HUES6 (cell line): ENCODE measurements at regions not wholly inside any gene's neighbourhood (a gene's known extent, or its start where the extent isn't known, plus 50 kb on each side); places are given as distances from the start of the nearest gene placed in this dataset.

Experiments
- H3K27ac ChIP-seq: 2 replicates; pipeline ENCODE4 v1.7.0; 2013; ENCODE audit warnings: low read depth, mild to moderate bottlenecking, low read length, inconsistent platforms
- H3K27me3 ChIP-seq: 2 replicates; pipeline ENCODE4 v1.6.1; 2013; ENCODE audit warnings: low read length; ENCODE audit not compliant: control insufficient read depth, insufficient read depth
- H3K36me3 ChIP-seq: 2 replicates; pipeline ENCODE4 v1.6.1; 2013; ENCODE audit warnings: low read length; ENCODE audit not compliant: control insufficient read depth, insufficient read depth
- H3K4me1 ChIP-seq: 2 replicates; pipeline ENCODE4 v1.6.1; 2013; ENCODE audit warnings: low read length; ENCODE audit not compliant: control insufficient read depth, insufficient read depth
- H3K4me3 ChIP-seq: 2 replicates; pipeline ENCODE4 v1.5.1; 2013; ENCODE audit warnings: low read depth, low read length
- H3K9ac ChIP-seq: one replicate; pipeline ENCODE4 v1.6.1; 2013; ENCODE audit warnings: mild to moderate bottlenecking, low read length
- H3K9me3 ChIP-seq: 2 replicates; pipeline ENCODE4 v1.6.1; 2013; ENCODE audit warnings: low read depth, low read length; ENCODE audit not compliant: control insufficient read depth, insufficient read depth

DNA sequence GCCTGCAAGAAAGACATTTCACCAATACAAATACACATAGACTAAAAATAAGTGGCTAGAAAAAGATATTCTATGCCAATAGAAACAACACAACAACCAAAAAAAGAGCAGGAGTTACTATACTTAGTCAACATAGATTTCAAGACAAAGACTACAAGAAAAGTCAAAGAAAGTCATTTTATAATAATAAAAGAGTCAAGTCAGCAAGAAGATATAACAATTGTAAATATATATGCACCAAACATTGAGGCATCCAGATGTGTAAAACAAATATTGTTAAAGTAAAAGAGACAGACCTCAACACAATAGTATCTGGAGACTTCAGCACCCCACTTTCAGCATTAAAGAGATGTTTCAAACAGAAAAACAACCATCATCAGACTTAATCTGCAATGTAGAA, 104.6 kb downstream of the AMY1C start:
- H3K4me3 ChIP-seq, result no peak overlapping the region
- H3K36me3 ChIP-seq, result no peaks in the 10 kb centered on the region
- no peaks in the 10 kb centered on the region for H3K27me3 ChIP-seq
- no peak overlapping the region for H3K27ac ChIP-seq
- H3K4me1 ChIP-seq, result no peaks in the 10 kb centered on the region
- H3K9me3 ChIP-seq, result no peaks in the 10 kb centered on the region
- no peak overlapping the region for H3K9ac ChIP-seq

DNA sequence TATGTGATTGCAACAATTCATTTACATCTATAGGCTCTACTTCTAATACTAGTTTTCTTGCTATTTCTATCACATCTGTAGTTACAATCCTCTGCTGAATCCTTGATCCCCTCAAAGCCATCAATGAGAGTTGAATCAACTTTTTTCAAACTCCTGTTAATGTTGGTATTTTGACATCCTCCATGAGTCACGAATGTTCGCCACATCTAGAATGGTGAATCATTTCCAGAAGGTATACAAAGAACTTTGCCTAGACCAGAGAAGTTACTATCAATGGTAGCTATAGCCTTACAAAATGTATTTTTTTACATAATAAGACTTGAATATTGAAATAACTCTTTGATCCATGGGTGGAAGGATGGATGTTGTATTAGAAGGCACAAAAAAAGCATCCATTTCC, 110.0 kb downstream of the AMY1C start:
- H3K36me3 ChIP-seq, result no peaks in the 10 kb centered on the region
- H3K4me3 ChIP-seq, result no peak overlapping the region
- H3K27me3 ChIP-seq, result no peaks in the 10 kb centered on the region
- H3K27ac ChIP-seq, result no peak overlapping the region
- peaks cover 2% of the 10 kb centered on the region; the same call in 1 of the 2 replicates for H3K9me3 ChIP-seq
- no peak overlapping the region for H3K9ac ChIP-seq
- no peaks in the 10 kb centered on the region for H3K4me1 ChIP-seq

DNA sequence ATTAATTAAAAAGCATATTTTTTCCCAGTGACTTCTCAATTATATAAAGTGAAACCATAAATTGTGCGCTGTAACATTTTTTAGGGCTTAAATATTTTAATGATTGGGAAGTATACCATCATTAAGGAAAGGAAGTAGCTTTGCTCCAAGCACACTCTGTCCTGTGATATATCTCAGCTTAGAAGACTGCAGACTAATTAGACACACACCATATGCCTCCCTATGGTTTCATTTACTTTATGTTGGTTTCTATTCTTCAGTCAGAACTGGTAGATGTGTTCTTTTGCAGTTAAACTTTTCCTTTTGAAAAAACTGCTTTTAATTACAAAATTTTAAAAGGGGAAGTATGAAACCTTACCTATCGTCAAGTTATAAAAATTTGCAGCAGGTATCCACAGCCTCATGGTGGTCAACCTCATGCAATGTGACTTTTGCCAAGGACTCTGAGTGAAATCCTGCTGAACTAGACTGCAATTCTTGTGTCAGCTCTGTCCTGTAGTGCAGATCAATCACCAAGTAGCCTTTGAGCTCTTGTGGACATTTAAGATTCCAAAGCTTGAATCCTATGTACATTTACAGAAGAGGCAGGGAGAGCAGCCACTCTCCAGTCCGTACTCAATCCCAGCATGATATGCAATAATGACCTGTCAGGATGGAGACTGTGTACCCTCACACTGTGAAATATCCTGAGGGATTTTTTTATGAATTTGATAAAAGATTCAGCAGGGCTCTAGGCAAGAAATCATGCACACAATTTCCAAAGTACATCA, 149.1 kb downstream of the AMY1C start:
- Histone ChIP-seq H3K36me3 (no peaks in the 10 kb centered on the region), H3K4me3 (no peak overlapping the region), H3K4me1 (no peaks in the 10 kb centered on the region), H3K9me3 (no peaks in the 10 kb centered on the region), H3K27me3 (no peaks in the 10 kb centered on the region), H3K27ac (no peak overlapping the region), H3K9ac (no peak overlapping the region)

DNA sequence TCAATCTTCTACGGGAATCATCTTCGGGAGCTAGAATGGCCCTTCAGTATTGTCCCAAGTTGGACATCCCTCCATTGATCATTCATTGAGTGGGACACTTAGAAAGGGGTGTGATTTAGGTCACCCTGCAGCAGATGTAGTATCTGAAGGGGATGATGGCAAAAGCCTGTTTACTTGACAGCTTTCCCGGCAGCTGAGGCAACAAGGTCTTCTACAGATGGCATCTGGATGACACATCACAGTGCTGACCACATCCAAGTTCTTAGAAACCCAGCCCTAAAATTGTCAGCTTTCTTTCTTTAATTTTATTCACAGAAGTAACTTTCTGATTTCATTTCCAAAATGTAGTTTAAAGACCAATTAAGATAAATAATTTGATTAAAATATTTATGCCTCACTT, 150.3 kb downstream of the AMY1C start:
- no peaks in the 10 kb centered on the region for H3K9me3 ChIP-seq
- no peaks in the 10 kb centered on the region for H3K27me3 ChIP-seq
- H3K27ac ChIP-seq, result no peak overlapping the region
- H3K4me1 ChIP-seq, result no peaks in the 10 kb centered on the region
- H3K4me3 ChIP-seq, result no peak overlapping the region
- no peaks in the 10 kb centered on the region for H3K36me3 ChIP-seq
- no peak overlapping the region for H3K9ac ChIP-seq

- Histone ChIP-seq H3K4me1 (no peaks in the 10 kb centered on the region), H3K36me3 (no peaks in the 10 kb centered on the region), H3K27ac (no peak overlapping the region), H3K9ac (no peak overlapping the region), H3K27me3 (no peaks in the 10 kb centered on the region), H3K9me3 (no peaks in the 10 kb centered on the region), H3K4me3 (no peak overlapping the region)
Measured at GRCh38 chr1:103901072-103901471, 151.4 kb downstream of the AMY1C start.

GRCh38 chr1:103905363-103905762, 155.7 kb downstream of the AMY1C start:
- Histone ChIP-seq H3K27ac (no peak overlapping the region), H3K27me3 (no peaks in the 10 kb centered on the region), H3K9ac (no peak overlapping the region), H3K9me3 (no peaks in the 10 kb centered on the region), H3K36me3 (no peaks in the 10 kb centered on the region), H3K4me3 (no peak overlapping the region), H3K4me1 (no peaks in the 10 kb centered on the region)

GRCh38 chr1:103911450-103911849, 161.8 kb downstream of the AMY1C start:
- H3K9ac ChIP-seq, result no peak overlapping the region

GRCh38 chr1:103917795-103918194, 168.1 kb downstream of the AMY1C start:
- no peaks in the 10 kb centered on the region for H3K4me1 ChIP-seq
- no peak overlapping the region for H3K9ac ChIP-seq
- no peaks in the 10 kb centered on the region for H3K9me3 ChIP-seq
- no peaks in the 10 kb centered on the region for H3K27me3 ChIP-seq
- H3K4me3 ChIP-seq, result no peak overlapping the region
- no peak overlapping the region for H3K27ac ChIP-seq
- H3K36me3 ChIP-seq, result no peaks in the 10 kb centered on the region

More at GRCh38 chr1:103911450-103911849, 161.8 kb downstream of the AMY1C start:
- H3K9me3 ChIP-seq, result no peaks in the 10 kb centered on the region
- H3K36me3 ChIP-seq, result no peaks in the 10 kb centered on the region
- no peak overlapping the region for H3K27ac ChIP-seq
- no peaks in the 10 kb centered on the region for H3K27me3 ChIP-seq
- H3K4me3 ChIP-seq, result no peak overlapping the region
- H3K4me1 ChIP-seq, result no peaks in the 10 kb centered on the region

- H3K9me3 ChIP-seq, result peaks cover 3% of the 10 kb centered on the region
- no peak overlapping the region for H3K27ac ChIP-seq
- H3K36me3 ChIP-seq, result no peaks in the 10 kb centered on the region
- no peaks in the 10 kb centered on the region for H3K4me1 ChIP-seq
- no peaks in the 10 kb centered on the region for H3K27me3 ChIP-seq
- no peak overlapping the region for H3K9ac ChIP-seq
- no peak overlapping the region for H3K4me3 ChIP-seq
Measured at GRCh38 chr1:103931891-103932290, 182.2 kb downstream of the AMY1C start.

GRCh38 chr1:103937763-103938357, 188.2 kb downstream of the AMY1C start:
- H3K9ac ChIP-seq, result no peak overlapping the region
- 0 out of 2 replicates have a peak, but pooled peaks cover 2% of the 10 kb centered on the region for H3K9me3 ChIP-seq

DNA sequence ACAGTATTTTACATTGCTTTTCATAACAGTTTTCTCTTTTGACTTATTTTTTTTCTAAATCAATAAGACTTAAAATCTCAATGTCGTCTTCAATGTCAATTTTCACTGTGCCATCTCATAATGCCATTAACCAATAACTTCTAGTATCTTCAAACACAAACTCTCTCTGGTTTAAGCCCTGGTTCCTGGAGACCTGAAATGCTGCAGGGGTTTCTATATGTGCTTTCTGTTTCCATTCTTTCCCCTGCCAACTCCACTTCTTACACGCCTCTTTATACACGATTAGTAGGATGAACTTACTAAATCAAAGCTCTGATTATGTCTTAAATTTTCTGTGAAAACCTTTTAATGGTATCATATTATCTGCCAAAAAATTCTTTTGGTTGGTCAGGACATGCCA, 191.4 kb downstream of the AMY1C start:
- Histone ChIP-seq H3K27me3 (peaks cover 38% of the 10 kb centered on the region; the same call in 1 of the 2 replicates), H3K9ac (no peak overlapping the region), H3K4me1 (no peaks in the 10 kb centered on the region), H3K4me3 (no peak overlapping the region), H3K36me3 (no peaks in the 10 kb centered on the region), H3K9me3 (0 out of 2 replicates have a peak, but pooled peaks cover 2% of the 10 kb centered on the region), H3K27ac (no peak overlapping the region)

More at GRCh38 chr1:103937763-103938357, 188.2 kb downstream of the AMY1C start:
- Histone ChIP-seq H3K4me3 (no peak overlapping the region), H3K27me3 (peaks cover 20% of the 10 kb centered on the region; the same call in 1 of the 2 replicates), H3K36me3 (no peaks in the 10 kb centered on the region), H3K27ac (no peak overlapping the region), H3K4me1 (no peaks in the 10 kb centered on the region)
